MV-4-11 (cell line): ENCODE measurements at regions not wholly inside any gene's neighbourhood (a gene's known extent, or its start where the extent isn't known, plus 50 kb on each side); places are given as distances from the start of the nearest gene placed in this dataset.

ENCODE experiments used
- DNase-seq: peaks from one replicate; lab custom pipeline; 2025; lab: John Stamatoyannopoulos, UW

DNA sequence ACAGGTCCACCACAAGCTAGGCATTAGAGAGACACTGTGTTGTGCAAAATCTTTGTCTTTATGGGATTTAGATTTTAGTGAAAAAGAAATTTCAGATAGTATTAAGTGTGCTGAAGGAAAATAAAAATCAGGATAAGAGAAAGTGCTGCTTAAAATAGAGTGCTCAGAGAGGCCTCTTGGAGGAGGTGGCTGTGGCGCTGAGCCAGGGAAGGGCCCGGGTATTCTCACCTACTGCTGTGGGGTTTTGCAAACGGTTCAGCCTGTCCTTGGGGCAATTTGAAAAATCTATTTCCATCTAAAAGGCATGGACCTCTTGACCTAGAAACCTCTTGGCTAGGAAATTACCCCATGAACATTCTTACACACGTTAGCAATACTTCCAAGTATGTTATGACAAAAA lies 267.7 kb downstream of the TJP1 start:
- no peak for DNase-seq

DNA sequence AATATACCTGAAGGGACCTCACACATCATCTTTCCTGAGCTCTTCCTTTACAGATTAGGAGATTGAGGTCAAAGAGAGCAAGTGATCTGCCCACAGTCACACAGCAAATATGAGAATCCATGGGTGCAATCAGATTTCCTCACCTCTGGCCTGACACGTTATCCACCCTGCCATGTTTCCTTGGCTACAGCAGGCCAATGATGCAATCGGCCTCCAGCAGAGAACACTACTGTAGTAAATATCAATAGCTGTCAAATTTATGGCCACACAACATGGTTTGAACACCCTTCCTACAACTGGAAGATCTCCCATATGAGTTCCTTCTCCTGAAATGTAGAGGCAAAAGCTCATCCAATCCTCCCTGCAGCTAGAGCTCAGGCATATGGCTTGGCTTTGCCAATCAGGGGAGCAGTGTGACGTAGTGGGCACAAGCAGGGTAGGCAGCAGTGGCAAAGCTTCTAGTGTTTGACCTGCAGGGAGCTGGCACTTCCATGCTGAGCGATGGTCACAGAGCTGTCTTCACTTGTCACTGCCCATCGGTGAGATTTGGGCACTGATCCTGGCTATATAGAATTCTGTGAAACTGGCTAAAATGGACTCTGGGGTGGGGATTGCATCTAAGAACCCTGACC lies 271.3 kb downstream of the TJP1 start:
- DNase-seq, result no peak

GRCh38 chr15:29548006-29548405 lies 274.3 kb downstream of the TJP1 start:
- DNase-seq, result no peak

DNA sequence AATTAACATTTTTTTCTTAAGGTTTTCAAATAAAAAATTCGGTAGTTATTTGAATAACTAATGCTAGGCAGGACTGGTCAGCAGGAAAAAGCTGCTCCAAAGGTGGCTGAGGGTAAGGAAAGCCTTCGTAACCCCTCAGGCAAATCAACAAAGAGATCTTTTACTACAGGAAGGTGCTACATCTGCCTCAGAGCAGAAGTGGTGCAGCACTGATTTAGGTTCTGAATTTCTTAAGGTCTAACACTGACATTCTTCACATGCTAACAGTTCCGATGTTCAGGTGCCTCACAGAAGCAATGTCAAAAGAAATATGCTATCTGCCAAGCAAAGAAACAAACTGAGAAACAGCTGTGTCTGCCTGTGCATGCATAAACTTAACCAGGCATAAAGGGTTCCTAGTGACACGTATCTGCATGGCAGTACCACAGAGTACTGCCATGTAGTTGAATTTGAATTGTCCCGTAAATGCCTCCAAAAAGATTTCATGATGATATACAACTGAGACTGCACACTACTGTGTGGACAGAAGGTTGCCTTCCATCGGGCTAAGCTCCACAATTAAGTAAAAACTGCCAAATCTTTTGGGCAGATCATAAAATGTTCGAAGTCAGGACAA lies 275.0 kb upstream of the NSMCE3 start:
- DNase-seq, result no peak

- DNase-seq, result no peak
Measured at GRCh38 chr15:29542994-29543393, 273.4 kb upstream of the NSMCE3 start.

GRCh38 chr15:29541309-29541708 lies 271.7 kb upstream of the NSMCE3 start:
- DNase-seq, result no peak

DNA sequence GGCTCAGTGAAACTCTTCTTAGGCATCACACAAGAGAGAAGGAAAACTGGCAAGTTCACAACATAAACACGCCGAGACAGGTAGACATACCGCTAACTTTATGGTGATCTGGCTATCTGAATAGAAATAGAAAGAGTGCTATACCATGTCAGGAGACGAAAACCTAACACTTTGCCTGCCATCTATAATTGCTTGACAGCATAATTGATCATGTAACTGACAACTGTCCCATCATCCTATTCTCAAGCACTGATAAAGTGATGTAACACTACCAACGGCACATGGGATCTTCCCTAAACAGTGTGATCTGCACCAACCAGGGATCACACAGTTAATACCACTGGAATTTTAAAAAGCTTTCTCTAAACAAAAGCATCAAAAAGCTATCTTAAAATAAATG lies 270.9 kb upstream of the NSMCE3 start:
- DNase-seq, result no peak

- DNase-seq, result no peak
Measured at GRCh38 chr15:29539736-29540135, 270.1 kb upstream of the NSMCE3 start.

GRCh38 chr15:29538044-29538443 lies 268.4 kb upstream of the NSMCE3 start:
- DNase-seq, result no peak

DNA sequence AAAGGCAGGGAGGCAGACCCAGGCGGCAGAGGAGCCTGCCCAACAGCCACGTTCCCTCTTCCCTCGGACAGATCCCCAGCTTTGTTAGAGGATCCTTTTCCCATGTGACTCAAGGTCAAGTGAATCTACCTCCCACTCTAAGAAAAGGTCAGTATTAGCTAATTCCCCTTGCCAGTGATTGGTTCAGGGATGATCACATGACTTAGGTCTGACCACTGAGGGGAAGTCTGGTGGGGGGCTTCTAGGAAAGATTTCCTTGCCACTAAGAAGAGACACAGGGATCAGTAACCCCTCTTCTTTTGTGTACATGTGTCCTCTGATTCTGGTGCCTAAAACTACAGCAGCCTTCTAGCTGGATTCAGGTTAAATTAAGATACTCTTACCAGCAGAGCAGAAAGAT lies 266.3 kb upstream of the NSMCE3 start:
- DNase-seq, result no peak

DNA sequence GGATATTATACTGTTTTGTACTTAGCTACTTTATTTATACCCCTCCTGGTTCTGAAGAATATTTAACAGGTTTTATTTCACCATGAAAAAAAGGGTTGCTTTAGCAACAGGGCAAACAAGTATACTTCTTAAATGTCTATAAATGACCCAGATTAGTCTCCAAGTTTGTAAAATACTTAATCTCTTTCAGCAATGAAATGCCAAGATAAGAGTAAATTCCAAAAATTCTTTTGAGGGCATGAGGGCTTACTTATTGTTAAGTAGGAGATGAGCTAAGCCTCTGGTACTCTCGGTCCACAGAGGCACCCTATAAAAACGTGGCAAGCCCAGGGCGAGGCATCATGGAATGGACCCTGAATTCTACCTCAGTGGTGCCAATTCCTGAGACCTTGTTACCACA lies 264.8 kb upstream of the NSMCE3 start:
- DNase-seq, result no peak

DNA sequence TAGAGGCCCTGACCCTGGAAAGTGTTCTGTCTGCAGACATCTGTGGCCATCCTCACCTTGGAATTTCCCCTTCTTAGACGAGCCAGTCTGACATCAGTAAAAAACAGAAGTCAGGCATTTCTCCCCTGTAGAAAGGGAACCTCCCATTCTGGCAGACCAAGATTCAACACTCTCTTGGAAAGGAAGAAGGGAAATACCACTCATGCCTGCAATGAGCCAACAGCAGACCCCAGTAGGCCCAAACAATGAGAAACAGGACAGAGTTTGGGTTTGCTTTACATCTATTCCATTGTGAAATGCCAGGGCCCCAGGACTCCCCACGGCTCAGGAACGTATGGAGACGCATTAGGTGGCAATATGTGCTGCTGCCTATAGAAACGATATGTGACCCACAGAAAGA lies 264.0 kb upstream of the NSMCE3 start:
- DNase-seq, result no peak

GRCh38 chr15:29532296-29532695 lies 262.7 kb upstream of the NSMCE3 start:
- no peak for DNase-seq

DNA sequence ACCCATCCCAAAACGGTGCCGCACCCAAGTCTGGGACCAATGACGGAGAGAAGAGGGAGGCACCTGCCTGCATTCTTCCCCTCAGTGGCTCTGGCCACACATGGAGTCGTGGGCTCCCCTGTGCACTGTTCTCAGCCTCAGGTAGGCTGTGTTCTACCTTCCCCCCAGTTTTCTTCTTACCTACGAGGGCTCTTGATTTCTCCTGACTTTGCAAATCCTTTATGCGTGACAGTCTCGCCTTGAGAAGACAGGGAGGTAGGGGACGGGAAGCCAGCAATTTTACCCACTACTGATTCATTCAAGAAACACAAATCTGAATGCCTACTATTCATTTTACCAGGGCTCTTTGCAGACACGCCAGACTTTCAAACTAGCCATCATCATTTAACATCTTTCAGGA lies 261.3 kb upstream of the NSMCE3 start:
- no peak for DNase-seq

- no peak for DNase-seq
Measured at GRCh38 chr15:29529043-29529442, 259.4 kb upstream of the NSMCE3 start.

GRCh38 chr15:29528276-29528675 lies 258.7 kb upstream of the NSMCE3 start:
- no peak for DNase-seq

DNA sequence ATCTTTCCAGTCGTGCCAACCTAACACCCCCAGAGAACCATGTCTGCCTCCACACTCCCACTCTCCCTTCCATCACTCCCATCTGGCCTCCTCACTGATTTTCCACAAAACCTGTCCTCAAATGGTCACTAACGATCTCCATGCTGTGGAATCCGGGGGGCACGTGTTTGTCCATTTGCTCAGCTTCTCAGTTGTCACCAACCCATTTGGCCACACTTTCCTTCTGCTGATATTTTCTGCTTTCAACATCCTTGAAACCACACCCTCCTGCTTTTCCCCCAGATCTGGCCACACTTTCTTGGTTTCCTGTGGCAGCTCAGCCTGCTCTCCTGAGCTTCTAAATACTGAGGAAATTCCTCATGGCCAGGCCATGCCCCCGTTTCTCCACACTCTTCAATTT lies 257.2 kb upstream of the NSMCE3 start:
- DNase-seq, result no peak

DNA sequence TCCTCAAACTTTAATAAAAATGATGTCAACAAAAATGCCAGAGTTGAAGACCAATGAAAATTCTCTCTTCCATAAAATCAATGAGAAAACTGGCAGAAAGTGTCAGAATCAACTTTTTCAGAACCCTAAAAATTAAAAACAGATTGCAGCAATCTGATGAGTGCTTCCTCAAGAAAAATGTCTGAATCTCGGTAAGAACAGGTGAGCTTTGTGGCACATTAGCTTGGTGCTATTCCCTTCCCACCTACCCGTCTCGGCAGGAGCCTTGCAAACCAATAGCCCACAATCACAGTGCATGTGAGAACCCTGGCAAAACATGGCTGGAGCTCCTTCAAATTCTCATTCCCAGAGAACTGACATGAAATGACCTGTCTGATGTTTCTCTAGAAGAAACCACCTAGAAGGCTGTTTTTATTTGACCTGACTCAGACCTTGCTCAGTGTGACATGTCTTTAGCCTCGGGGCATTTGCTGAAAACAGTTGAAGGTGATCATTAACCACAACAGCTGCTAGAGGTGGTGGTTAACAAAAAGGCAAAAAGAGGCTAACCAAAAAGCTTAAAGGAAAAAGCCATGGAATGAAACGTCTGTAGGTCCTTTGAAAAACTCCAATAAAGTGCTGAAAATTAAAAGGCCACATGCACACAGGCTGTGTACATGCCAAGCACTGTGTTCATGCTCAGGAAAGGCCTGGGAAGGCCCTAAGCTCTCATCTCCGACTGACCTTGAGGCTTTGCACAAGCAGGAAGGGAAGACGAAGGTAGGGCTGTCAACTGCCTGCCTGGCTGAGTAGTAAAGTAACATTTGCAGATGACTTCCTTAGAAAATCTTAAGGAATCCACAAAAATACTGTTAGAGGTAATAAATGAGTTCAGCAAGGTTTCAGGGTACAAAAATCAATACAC lies 253.0 kb upstream of the NSMCE3 start:
- DNase-seq, result no peak

DNA sequence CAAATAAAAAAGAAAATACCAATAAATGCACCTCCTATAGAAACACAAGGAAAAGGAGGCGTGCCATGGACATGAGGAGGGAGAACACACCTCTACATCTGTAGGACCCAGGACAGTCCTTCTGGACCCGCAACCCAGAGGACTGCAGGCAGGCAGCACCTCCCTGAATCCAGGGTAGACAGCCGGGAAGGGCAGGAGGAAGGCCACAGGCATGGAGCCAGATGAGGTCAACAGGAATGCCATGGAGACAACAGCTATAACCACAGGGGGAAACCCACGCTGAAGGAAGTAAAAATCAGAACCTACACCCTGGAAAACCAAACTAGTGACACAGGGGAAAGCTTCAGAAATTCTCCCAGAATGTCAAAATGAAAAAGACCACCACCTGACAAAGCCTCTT lies 248.8 kb upstream of the NSMCE3 start:
- DNase-seq, result no peak

DNA sequence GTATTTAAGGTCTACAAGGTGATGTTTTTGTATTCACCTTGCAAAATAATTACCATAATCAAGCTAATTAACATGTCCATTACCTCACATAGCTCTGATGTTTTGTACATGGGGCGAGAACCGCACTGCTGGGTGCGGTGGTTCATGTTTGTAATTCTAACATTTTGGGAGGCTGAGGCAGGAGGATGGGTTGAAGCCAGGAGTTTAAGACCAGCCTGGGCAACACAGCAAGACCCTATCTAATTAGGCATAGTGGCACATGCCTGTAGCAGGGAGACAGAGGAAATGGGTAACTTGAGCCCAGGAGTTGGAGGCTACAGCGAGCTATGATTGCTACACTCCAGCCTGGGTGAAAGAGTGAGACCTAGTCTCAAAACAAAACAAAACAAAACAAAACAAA lies 248.2 kb upstream of the NSMCE3 start:
- DNase-seq, result no peak

DNA sequence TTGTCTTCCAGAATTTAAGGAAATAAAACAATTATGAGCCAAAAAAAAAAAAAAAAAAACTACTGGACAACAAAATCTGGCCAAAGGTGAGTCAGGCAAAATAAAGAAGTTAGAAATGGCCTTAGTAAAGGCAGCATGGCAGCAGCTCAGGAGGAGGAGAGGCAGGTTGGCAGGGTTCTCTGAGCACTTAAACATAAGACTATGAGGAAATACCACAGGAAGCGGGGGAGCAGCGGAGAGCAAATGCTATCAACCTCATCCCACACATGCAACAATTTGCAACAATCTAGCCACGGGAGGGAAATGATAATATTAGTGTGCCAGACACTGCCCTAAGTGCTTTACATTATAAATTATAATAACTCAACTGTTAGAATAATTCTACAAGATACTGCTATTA lies 247.3 kb upstream of the NSMCE3 start:
- DNase-seq, result no peak

DNA sequence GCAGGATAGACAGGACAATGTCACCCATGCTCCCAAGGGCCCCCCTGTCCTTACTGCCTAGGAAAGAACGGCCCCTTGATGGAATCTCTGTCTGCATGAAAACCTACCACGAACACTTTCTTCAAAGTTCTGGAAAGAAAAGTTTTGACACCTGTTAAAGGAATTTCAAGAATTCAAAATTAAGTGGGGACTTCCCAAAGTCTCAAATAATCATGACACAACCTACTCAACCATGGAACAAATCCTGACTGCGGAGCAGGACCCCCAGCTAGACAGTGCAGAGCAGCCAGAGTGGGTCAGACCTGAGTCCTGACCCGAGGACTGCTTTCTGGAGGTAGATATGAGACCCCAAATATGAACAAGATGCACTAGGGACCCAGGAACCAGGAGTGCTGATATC lies 245.3 kb upstream of the NSMCE3 start:
- DNase-seq, result no peak

DNA sequence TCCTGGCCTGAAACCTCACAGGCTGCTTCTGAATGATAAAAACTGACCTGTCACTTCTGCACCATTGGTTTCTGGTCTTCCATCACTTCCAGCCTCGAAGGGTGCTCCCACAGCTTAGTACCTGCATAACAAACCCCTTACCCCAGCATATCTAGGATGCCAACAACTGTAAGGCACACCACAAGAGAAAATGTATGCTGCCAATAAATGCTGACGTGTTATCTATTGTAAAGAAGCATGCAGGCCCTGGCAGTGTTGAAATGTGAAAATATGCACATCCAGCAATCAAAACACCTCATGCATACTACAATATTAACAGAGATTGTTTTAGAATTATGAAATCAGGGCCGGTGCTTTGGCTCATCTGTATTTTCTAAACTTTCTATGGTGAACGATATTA lies 242.0 kb upstream of the NSMCE3 start:
- no peak for DNase-seq
